Calu3 (cell line): ENCODE measurements at regions not wholly inside any gene's neighbourhood (a gene's known extent, or its start where the extent isn't known, plus 50 kb on each side); places are given as distances from the start of the nearest gene placed in this dataset.
"Not testable (repeated sequence)": the region's sequence is repeated elsewhere in the genome, so short reads cannot be mapped to it uniquely, and the experiment has no call there.

ENCODE experiments used
- BruUV-seq: library from RNA; stranded (reverse); fragments of 400-500 nt; replicated peaks from 2 replicates; lab custom pipeline; 2021; lab: Mats Ljungman, UMichigan
- CTCF ChIA-PET: fragments of 300-600 bp; sonication (Branson Sonifier 250); formaldehyde crosslinking; loops from one replicate; lab custom pipeline; 2022; ENCODE audit warnings: antibody characterized with exemption; lab: Charles Lee
- DNase-seq: peaks from one replicate; pipeline ENCODE4 v3.0.0; 2022
- H3K27ac Mint-ChIP-seq: one replicate; pipeline ENCODE4 v1.8.0; 2022; ENCODE audit warnings: mixed read lengths; ENCODE audit not compliant: unreplicated experiment
- H3K27me3 Mint-ChIP-seq: one replicate; pipeline ENCODE4 v1.8.0; 2022; ENCODE audit warnings: mixed read lengths; ENCODE audit not compliant: unreplicated experiment
- H3K36me3 Mint-ChIP-seq: one replicate; pipeline ENCODE4 v1.8.0; 2022; ENCODE audit warnings: mild to moderate bottlenecking, moderate library complexity, mixed read lengths; ENCODE audit not compliant: insufficient read depth, unreplicated experiment
- H3K4me1 Mint-ChIP-seq: one replicate; pipeline ENCODE4 v1.8.0; 2022; ENCODE audit warnings: mild to moderate bottlenecking, low read depth, mixed read lengths; ENCODE audit not compliant: unreplicated experiment
- H3K4me3 Mint-ChIP-seq: one replicate; pipeline ENCODE4 v1.8.0; 2022; ENCODE audit warnings: mild to moderate bottlenecking, low read depth, moderate library complexity, mixed read lengths; ENCODE audit not compliant: unreplicated experiment
- H3K9me3 Mint-ChIP-seq: one replicate; pipeline ENCODE4 v1.8.0; 2022; ENCODE audit warnings: low read depth, mixed read lengths; ENCODE audit not compliant: unreplicated experiment
- CTCF ChIP-seq: fragments of 200-600 bp; IDR thresholded peaks from one replicate; pipeline ENCODE4 v1.8.0; 2022; ENCODE audit warnings: antibody characterized with exemption; ENCODE audit not compliant: unreplicated experiment
- intact Hi-C: fragments of 100-400 bp; cut with micrococcal nuclease; formaldehyde crosslinking; loops from one replicate; pipeline ENCODE4 v1.10.0; 2022; ENCODE audit not compliant: unreplicated experiment

DNA sequence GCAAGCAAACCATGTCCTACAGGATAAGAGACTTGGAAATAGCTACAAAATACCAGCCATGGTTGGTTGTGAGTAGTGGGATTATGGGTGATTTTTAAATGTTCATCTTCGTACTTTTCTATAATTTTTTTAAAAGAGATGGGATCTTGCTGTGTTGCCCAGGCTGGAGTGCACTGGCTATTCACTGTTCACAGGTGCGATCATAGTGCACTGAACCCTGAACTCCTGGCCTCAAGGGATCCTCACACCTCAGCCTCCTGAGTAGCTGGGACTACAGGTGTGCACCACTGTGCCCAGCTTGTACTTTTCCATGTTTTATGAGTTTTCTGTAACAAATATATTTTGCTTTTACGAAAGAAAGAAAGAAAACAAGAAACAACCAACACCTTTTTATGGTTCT lies 224.2 kb downstream of the FOXD2 start:
- intact Hi-C loops, result no loop called here
- no peak for TF ChIP-seq CTCF
- Mint-ChIP-seq H3K4me1 (no peaks in the 10 kb centered on the region), H3K4me3 (no peak overlapping the region), H3K9me3 (no peaks in the 10 kb centered on the region), H3K27me3 (no peaks in the 10 kb centered on the region), H3K36me3 (peaks cover 5% of the 10 kb centered on the region), H3K27ac (no peak overlapping the region)
- CTCF ChIA-PET, result no interaction called here
- no peak for DNase-seq
- BruUV-seq, result no TSS peak

GRCh38 chr1:47663286-47663685 lies 225.4 kb downstream of the FOXD2 start:
- CTCF ChIA-PET, result interaction anchor here (0.7 kb wide), 1 partner anchor 975 kb away, joined by 3 read pairs; no protein-coding TSS in a partner anchor
- Mint-ChIP-seq H3K27ac (no peak overlapping the region), H3K27me3 (no peaks in the 10 kb centered on the region), H3K4me3 (no peak overlapping the region), H3K36me3 (no peaks in the 10 kb centered on the region), H3K9me3 (no peaks in the 10 kb centered on the region), H3K4me1 (no peaks in the 10 kb centered on the region)
- no peak for DNase-seq
- BruUV-seq, result no TSS peak
- TF ChIP-seq CTCF, result no peak
- intact Hi-C loops, result no loop called here

GRCh38 chr1:47664356-47664755 lies 226.5 kb downstream of the FOXD2 start:
- BruUV-seq, result no TSS peak

DNA sequence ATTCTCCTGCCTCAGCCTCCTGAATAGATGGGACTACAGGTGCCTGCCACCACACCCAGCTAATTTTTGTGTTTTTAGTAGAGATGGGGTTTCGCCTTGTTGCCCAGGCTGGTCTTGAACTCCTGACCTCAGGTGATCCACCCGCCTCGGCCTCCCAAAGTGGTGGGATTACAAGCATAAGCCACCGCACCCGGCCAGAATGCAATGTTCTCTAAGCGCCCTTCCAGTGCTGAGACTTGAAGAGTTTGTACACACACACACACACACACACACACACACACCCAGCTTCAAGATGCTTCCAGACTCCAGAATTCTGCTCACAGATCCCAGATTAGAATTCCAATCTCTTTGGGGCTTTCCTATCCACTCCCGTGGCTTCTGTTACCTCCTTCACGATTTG lies 227.1 kb downstream of the FOXD2 start:
- DNase-seq, CTCF ChIA-PET, intact Hi-C loops, H3K4me1 Mint-ChIP-seq, H3K9me3 Mint-ChIP-seq, H3K4me3 Mint-ChIP-seq, H3K27ac Mint-ChIP-seq, BruUV-seq, H3K27me3 Mint-ChIP-seq, H3K36me3 Mint-ChIP-seq: not testable (repeated sequence)

More at GRCh38 chr1:47664356-47664755, 226.5 kb downstream of the FOXD2 start:
- H3K4me1 Mint-ChIP-seq, result no peaks in the 10 kb centered on the region
- H3K9me3 Mint-ChIP-seq, result no peaks in the 10 kb centered on the region
- intact Hi-C loops, result no loop called here
- CTCF ChIA-PET, result interaction anchor here (0.5 kb wide), 1 partner anchor 71 kb away, joined by 3 read pairs; no protein-coding TSS in a partner anchor
- TF ChIP-seq CTCF, result no peak
- H3K27me3 Mint-ChIP-seq, result no peaks in the 10 kb centered on the region
- H3K27ac Mint-ChIP-seq, result no peak overlapping the region
- DNase-seq, result no peak
- H3K36me3 Mint-ChIP-seq, result no peaks in the 10 kb centered on the region
- no peak overlapping the region for H3K4me3 Mint-ChIP-seq

- CTCF ChIA-PET, result no interaction called here
- BruUV-seq, result no TSS peak
- no peak for DNase-seq
Measured at GRCh38 chr1:47669081-47669585, 231.3 kb downstream of the FOXD2 start.

More at GRCh38 chr1:47669081-47669585, 231.3 kb downstream of the FOXD2 start:
- Mint-ChIP-seq H3K27ac (no peak overlapping the region), H3K27me3 (no peaks in the 10 kb centered on the region), H3K4me3 (no peak overlapping the region), H3K9me3 (no peaks in the 10 kb centered on the region), H3K4me1 (no peaks in the 10 kb centered on the region), H3K36me3 (no peaks in the 10 kb centered on the region)
- no peak for TF ChIP-seq CTCF
- intact Hi-C loops, result no loop called here
